Gastrocnemius medialis (tissue), 4 donors: ENCODE measurements at regions not wholly inside any gene's neighbourhood (a gene's known extent, or its start where the extent isn't known, plus 50 kb on each side); places are given as distances from the start of the nearest gene placed in this dataset.

Source experiments
- POLR2A ChIP-seq, 2 donors: fragments of 450-650 bp; IDR thresholded peaks; one replicate each; pipeline ENCODE4 v1.6.1; 2017; ENCODE audit warnings: antibody characterized with exemption in 2 of 2, mild to moderate bottlenecking in 2 of 2, moderate library complexity in 2 of 2
- TF ChIP-seq, protein P1 (sequence below), 5 experiments: fragments of 450-650 bp in 3 of 5; fragments of 200-600 bp in 2 of 5; sonication (generic) in 2 of 5; IDR thresholded peaks in 4 of 5; conservative IDR thresholded peaks in 1 of 5; 1 replicate in 4 of 5; 2 replicates in 1 of 5; pipeline ENCODE4 v1.5.1; 2016 to 2019; ENCODE audit warnings: antibody characterized with exemption in 5 of 5, mild to moderate bottlenecking in 3 of 5, moderate library complexity in 3 of 5

DNA sequence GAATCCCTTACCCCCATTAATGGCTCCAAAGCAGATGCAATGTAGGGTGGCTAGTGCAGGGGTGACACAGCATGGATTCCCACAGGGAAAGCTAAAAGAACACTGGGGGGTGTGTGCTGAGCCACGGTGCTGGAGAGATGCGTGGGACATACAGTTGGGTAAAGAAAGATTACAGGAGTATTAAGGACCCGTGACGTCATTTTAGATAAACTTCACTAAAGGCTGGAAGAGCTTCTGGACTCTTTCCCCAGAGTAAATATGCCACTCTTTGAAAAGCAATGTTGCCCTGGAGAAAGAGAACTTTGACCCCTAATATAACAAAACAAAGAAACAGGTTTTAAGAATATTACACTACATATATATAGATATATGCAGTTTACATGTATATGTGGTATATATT, 481.5 kb upstream of the VSTM2A start:
- TF ChIP-seq POLR2A (IDR thresholded peaks at IDR 0.05) = no peak
- TF ChIP-seq, protein P1, sequence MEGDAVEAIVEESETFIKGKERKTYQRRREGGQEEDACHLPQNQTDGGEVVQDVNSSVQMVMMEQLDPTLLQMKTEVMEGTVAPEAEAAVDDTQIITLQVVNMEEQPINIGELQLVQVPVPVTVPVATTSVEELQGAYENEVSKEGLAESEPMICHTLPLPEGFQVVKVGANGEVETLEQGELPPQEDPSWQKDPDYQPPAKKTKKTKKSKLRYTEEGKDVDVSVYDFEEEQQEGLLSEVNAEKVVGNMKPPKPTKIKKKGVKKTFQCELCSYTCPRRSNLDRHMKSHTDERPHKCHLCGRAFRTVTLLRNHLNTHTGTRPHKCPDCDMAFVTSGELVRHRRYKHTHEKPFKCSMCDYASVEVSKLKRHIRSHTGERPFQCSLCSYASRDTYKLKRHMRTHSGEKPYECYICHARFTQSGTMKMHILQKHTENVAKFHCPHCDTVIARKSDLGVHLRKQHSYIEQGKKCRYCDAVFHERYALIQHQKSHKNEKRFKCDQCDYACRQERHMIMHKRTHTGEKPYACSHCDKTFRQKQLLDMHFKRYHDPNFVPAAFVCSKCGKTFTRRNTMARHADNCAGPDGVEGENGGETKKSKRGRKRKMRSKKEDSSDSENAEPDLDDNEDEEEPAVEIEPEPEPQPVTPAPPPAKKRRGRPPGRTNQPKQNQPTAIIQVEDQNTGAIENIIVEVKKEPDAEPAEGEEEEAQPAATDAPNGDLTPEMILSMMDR (IDR thresholded peaks at IDR 0.05 in 4 of 5, conservative IDR thresholded peaks at IDR 0.05 in 1 of 5) = no peak
